Endothelial cell of umbilical vein (primary cell): ENCODE measurements at regions not wholly inside any gene's neighbourhood (a gene's known extent, or its start where the extent isn't known, plus 50 kb on each side); places are given as distances from the start of the nearest gene placed in this dataset.

Source experiments
- BruUV-seq: library from RNA; stranded (reverse); fragments of 400-500 nt; replicated peaks from 2 replicates; lab custom pipeline; 2021; lab: Mats Ljungman, UMichigan
- CTCF ChIA-PET: fragments of 300-600, 350-600 bp; sonication (Branson Sonifier 250); formaldehyde crosslinking; loops from one replicate; lab custom pipeline; 2021; ENCODE audit warnings: antibody characterized with exemption, inconsistent platforms; lab: Charles Lee
- POLR2A ChIA-PET: fragments of 300-600, 350-600 bp; sonication (Branson Sonifier 250); formaldehyde crosslinking; loops from one replicate; lab custom pipeline; 2021; ENCODE audit warnings: antibody characterized with exemption, inconsistent platforms; lab: Charles Lee
- DNase-seq: peaks from one replicate; pipeline ENCODE4 v3.0.0-alpha.2; 2011; ENCODE audit warnings: low read depth, low spot score
- FAIRE-seq: peaks from 2 replicates; lab custom pipeline; 2011; peaks lifted over from hg19 to GRCh38; lab: Jason Lieb, UNC
- H2AFZ ChIP-seq: 2 replicates; pipeline ENCODE4 v1.6.0; 2012; ENCODE audit warnings: low read depth, low read length, control low read depth, inconsistent platforms
- H3K27ac ChIP-seq: 2 replicates; pipeline ENCODE4 v1.5.1; 2011; ENCODE audit warnings: low read depth, mild to moderate bottlenecking, control low read depth, low read length, moderate library complexity; ENCODE audit not compliant: insufficient read depth
- H3K27me3 ChIP-seq, 2 experiments: 2 replicates each; pipeline versions ENCODE4 v1.6.0 to v1.6.1; 2011; ENCODE audit warnings: low read length in 2 of 2, mixed read lengths in 1 of 2; ENCODE audit not compliant: control insufficient read depth in 2 of 2, insufficient read depth in 2 of 2
- H3K36me3 ChIP-seq, 2 experiments: 2 replicates in 1 of 2; 3 replicates in 1 of 2; pipeline ENCODE4 v1.5.1; 2011; ENCODE audit warnings: low read length in 2 of 2, mild to moderate bottlenecking in 1 of 2, moderate library complexity in 1 of 2; ENCODE audit not compliant: control insufficient read depth in 2 of 2, insufficient read depth in 2 of 2; ENCODE audit errors: extremely low read depth in 1 of 2
- H3K4me1 ChIP-seq: 3 replicates; pipeline ENCODE4 v1.5.1; 2011; ENCODE audit warnings: mild to moderate bottlenecking, low read length; ENCODE audit not compliant: control insufficient read depth, insufficient read depth; ENCODE audit errors: extremely low read depth
- H3K4me2 ChIP-seq: 2 replicates; pipeline ENCODE4 v1.6.1; 2011; ENCODE audit warnings: low read length, control low read depth, mixed read lengths; ENCODE audit not compliant: insufficient read depth
- H3K4me3 ChIP-seq, 3 experiments: fragments of 200-600 bp in 1 of 3; sonication (generic), shearing (Covaris generic) in 1 of 3; replicated peaks in 1 of 3; 2 replicates each; pipeline ENCODE4 v1.5.1; 2011 to 2016; ENCODE audit warnings: control low read depth in 3 of 3, low read length in 3 of 3, mild to moderate bottlenecking in 2 of 3, inconsistent platforms in 1 of 3, low read depth in 1 of 3, moderate library complexity in 1 of 3; ENCODE audit not compliant: insufficient read depth in 1 of 3
- H3K79me2 ChIP-seq: 2 replicates; pipeline ENCODE4 v1.6.0; 2012; ENCODE audit warnings: low read length, inconsistent platforms; ENCODE audit not compliant: control insufficient read depth, insufficient read depth
- H3K9ac ChIP-seq: replicated peaks from 2 replicates; pipeline ENCODE3; 2011; ENCODE audit warnings: low read length, control low read depth; ENCODE audit not compliant: insufficient read depth; ENCODE audit errors: extremely low read depth
- H3K9me1 ChIP-seq: replicated peaks from 3 replicates; pipeline ENCODE4 v1.6.0; 2011; ENCODE audit warnings: mild to moderate bottlenecking, low read length; ENCODE audit not compliant: control insufficient read depth, insufficient read depth; ENCODE audit errors: extremely low read depth
- H3K9me3 ChIP-seq: replicated peaks from 2 replicates; pipeline ENCODE4 v1.5.1; 2012; ENCODE audit warnings: low read length, inconsistent platforms; ENCODE audit not compliant: control insufficient read depth, insufficient read depth
- H4K20me1 ChIP-seq: replicated peaks from 2 replicates; pipeline ENCODE3; 2011; ENCODE audit warnings: mild to moderate bottlenecking, low read length; ENCODE audit not compliant: control insufficient read depth, insufficient read depth; ENCODE audit errors: extremely low read depth
- CTCF ChIP-seq, 2 donors: IDR thresholded peaks; 1 replicate in 1 of 2; 2 replicates in 1 of 2; pipeline ENCODE4 v1.5.1; 2011; ENCODE audit warnings: low read length in 2 of 2, mild to moderate bottlenecking in 2 of 2, moderate library complexity in 2 of 2, control low read depth in 1 of 2, inconsistent platforms in 1 of 2, low read depth in 1 of 2; ENCODE audit not compliant: insufficient read depth in 1 of 2; ENCODE audit errors: extremely low read depth in 1 of 2
- EZH2 ChIP-seq: IDR thresholded peaks from 2 replicates; pipeline ENCODE4 v1.6.1; 2012; ENCODE audit warnings: borderline replicate concordance, low read depth, mild to moderate bottlenecking, moderate library complexity, low read length, inconsistent platforms; ENCODE audit not compliant: severe bottlenecking
- FOS ChIP-seq: IDR thresholded peaks from 2 replicates; pipeline ENCODE4 v1.6.1; 2011; ENCODE audit warnings: mild to moderate bottlenecking, low read length, moderate library complexity, borderline replicate concordance; ENCODE audit not compliant: insufficient read depth
- GATA2 ChIP-seq: IDR thresholded peaks from 2 replicates; pipeline ENCODE4 v1.7.0; 2011; ENCODE audit warnings: low read depth, mild to moderate bottlenecking, moderate library complexity, mixed read lengths, low read length; ENCODE audit not compliant: insufficient read length, insufficient read depth
- JUN ChIP-seq: IDR thresholded peaks from 2 replicates; pipeline ENCODE4 v1.6.1; 2011; ENCODE audit warnings: borderline replicate concordance, low read depth; ENCODE audit not compliant: insufficient read length, insufficient read depth
- MYC ChIP-seq: IDR thresholded peaks from one replicate; pipeline ENCODE4 v1.6.1; 2011; ENCODE audit warnings: mild to moderate bottlenecking, low read depth, low read length
- POLR2A ChIP-seq: IDR thresholded peaks from 2 replicates; pipeline ENCODE4 v1.6.1; 2012; ENCODE audit warnings: low read depth, mild to moderate bottlenecking, control low read depth, low read length
- POLR2AphosphoS5 ChIP-seq: IDR thresholded peaks from 2 replicates; pipeline ENCODE4 v1.6.1; 2012; ENCODE audit warnings: low read depth, mild to moderate bottlenecking, control low read depth, low read length, moderate library complexity; ENCODE audit not compliant: insufficient read depth
- dilution Hi-C: fragments of 300-500 bp; cut with MboI; formaldehyde crosslinking; loops from one replicate; pipeline ENCODE4 v1.15.0; 2019; ENCODE audit warnings: low sequenced_read_pairs; ENCODE audit not compliant: extremely low pct_ligation_motif_present
- intact Hi-C: fragments of 100-400 bp; cut with micrococcal nuclease; formaldehyde crosslinking; loops from one replicate; pipeline ENCODE4 v1.10.0; 2022
- TF ChIP-seq, protein P1 (sequence below): IDR thresholded peaks from 2 replicates; pipeline ENCODE4 v1.6.1; 2011; ENCODE audit not compliant: insufficient read depth, insufficient read length

DNA sequence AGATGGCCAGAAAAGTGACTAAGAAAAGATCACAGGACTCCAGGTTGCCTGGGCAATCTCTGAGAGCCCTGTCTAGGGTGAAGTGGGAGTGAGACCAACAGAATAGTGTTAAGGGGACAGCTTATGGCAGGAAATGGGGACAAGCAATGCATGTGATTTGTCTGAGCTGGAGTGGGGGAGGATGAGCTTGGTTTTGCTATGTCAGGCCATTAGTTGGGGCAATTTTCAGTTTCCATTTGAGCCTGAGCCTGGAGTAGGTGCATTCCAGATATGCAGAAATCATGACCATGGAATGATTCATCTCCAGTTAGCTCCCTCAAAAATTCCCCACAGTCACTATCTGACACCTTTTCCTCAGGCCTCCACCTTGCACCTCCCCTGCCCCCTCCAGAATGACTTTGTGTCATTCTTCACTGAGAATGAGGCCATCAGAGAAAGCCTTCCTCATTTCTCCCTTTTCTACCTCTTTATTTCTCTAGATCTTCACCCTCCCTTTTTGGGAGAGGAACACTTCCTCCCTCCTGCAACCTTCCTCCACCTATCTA is 150.9 kb upstream of the PLEKHG7 start:
- H3K4me1 ChIP-seq: peaks cover 6% of the 10 kb centered on the region
- no peak for DNase-seq
- intact Hi-C loops (loop anchor here (5.0 kb wide), 1 partner anchor 405 kb away; the partner anchor contains the start of gene BTG1), dilution Hi-C loops (no loop called here)
- H3K4me3 ChIP-seq: no peak overlapping the region
- H3K79me2 ChIP-seq: no peaks in the 10 kb centered on the region
- H2AFZ ChIP-seq: no peak overlapping the region
- CTCF ChIA-PET: no interaction called here
- H3K9me1 ChIP-seq: no peaks in the 10 kb centered on the region
- FAIRE-seq: no peak
- no peak overlapping the region for H3K9ac ChIP-seq
- POLR2A ChIA-PET: no interaction called here
- H3K36me3 ChIP-seq: no peaks in the 10 kb centered on the region
- no peaks in the 10 kb centered on the region for H4K20me1 ChIP-seq
- no peaks in the 10 kb centered on the region for H3K9me3 ChIP-seq
- TF ChIP-seq EZH2: no peak
- no peak for TF ChIP-seq FOS
- no peak for TF ChIP-seq GATA2
- TF ChIP-seq POLR2A: no peak
- TF ChIP-seq MYC: no peak
- TF ChIP-seq POLR2AphosphoS5: no peak
- H3K27me3 ChIP-seq: peaks cover 0 to 5% of the 10 kb centered on the region in 2 experiments
- no TSS peak for BruUV-seq
- no peak overlapping the region for H3K4me2 ChIP-seq
- H3K27ac ChIP-seq: no peak overlapping the region

- TF ChIP-seq MYC (no peak), JUN (no peak), CTCF (IDR thresholded peaks at IDR 0.05; ENCODE audit: extremely low read depth in 1 of 2, insufficient read depth in 1 of 2, low read depth in 1 of 2, low read length in 2 of 2) (no peak), POLR2A (no peak), POLR2AphosphoS5 (no peak), EZH2 (no peak), FOS (no peak), GATA2 (no peak)
- TF ChIP-seq, protein P1, sequence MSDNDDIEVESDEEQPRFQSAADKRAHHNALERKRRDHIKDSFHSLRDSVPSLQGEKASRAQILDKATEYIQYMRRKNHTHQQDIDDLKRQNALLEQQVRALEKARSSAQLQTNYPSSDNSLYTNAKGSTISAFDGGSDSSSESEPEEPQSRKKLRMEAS: no peak
- Histone ChIP-seq H3K9me3 (no peaks in the 10 kb centered on the region), H3K4me1 (peaks cover 6% of the 10 kb centered on the region), H2AFZ (no peak overlapping the region), H3K27me3 (peaks cover 3 to 5% of the 10 kb centered on the region in 2 experiments), H3K4me2 (no peak overlapping the region), H3K9me1 (no peaks in the 10 kb centered on the region), H3K36me3 (no peaks in the 10 kb centered on the region), H3K79me2 (no peaks in the 10 kb centered on the region), H3K27ac (no peak overlapping the region), H3K4me3 (no peak overlapping the region), H4K20me1 (no peaks in the 10 kb centered on the region), H3K9ac (no peak overlapping the region)
- intact Hi-C loops: loop anchor here (5.0 kb wide), 1 partner anchor 404 kb away; the partner anchor contains the start of gene BTG1
- dilution Hi-C loops: no loop called here
- FAIRE-seq (no peak), DNase-seq (no peak)
- POLR2A ChIA-PET: no interaction called here
- no TSS peak for BruUV-seq
- CTCF ChIA-PET: no interaction called here
Observed at GRCh38 chr12:92551210-92551609, 151.6 kb upstream of the PLEKHG7 start.
